ENCODE measurements at regions not wholly inside any gene's neighbourhood (a gene's known extent, or its start where the extent isn't known, plus 50 kb on each side); places are given as distances from the start of the nearest gene placed in this dataset.

DNA sequence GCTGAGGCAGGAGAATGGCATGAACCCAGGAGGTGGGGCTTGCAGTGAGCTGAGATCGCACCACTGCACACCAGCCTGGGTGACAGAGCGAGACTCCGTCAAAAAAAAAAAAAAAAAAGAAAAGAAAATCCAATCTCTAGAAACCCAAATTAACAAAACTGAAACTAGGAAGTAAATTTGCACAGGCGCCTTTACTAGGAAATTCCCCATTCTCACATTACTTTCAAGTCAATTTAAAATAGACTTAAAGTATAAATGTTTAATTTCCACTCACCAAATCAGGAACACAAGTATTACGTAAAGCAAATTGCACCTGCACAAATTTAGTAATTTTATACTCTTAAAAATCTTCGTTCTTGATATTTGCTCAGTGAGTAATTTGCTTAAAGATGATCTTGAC is 67.8 kb upstream of the BCAR3 start:
- in situ Hi-C loops (cut with HindIII; ENCODE audit: low sequenced_read_pairs): no loop called here

DNA sequence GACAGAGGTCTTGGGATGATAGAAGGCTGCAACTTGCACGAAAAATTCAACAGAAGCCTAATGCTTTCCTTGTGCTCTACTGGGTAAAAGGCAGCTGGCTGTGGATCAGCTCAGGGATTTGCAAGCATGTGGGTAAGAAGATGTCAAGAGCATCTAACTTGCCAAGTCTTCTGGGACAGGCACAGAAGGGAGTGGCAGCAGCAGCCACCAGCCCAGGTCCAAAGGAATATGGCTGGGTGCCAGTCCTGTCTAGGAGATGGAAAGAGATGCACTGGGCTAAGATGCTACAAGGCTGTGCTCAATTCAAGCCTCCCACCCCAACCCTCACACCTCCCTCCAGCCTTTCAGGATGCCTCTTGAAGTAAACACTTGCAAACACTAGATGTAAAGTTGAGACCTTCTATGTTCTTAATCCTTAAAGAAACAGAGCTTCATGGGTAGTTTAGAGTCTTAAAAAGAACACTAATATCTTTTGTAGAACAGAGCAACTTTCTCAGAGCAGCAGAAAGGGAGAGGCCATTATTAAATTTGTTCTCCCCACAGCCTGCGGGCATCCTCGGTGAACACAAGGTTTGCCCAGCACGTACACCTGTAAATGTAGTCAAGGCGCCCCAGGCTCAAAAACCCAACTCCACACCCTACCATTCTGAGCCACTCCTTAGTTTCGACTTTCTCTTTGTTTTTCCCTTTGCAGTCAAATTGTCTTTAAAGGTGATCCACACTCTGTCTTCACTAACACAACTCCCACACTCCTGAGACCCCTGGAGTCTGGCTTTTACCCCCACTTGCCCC is 64.6 kb upstream of the BCAR3 start:
- in situ Hi-C loops (cut with HindIII; ENCODE audit: low sequenced_read_pairs): no loop called here

DNA sequence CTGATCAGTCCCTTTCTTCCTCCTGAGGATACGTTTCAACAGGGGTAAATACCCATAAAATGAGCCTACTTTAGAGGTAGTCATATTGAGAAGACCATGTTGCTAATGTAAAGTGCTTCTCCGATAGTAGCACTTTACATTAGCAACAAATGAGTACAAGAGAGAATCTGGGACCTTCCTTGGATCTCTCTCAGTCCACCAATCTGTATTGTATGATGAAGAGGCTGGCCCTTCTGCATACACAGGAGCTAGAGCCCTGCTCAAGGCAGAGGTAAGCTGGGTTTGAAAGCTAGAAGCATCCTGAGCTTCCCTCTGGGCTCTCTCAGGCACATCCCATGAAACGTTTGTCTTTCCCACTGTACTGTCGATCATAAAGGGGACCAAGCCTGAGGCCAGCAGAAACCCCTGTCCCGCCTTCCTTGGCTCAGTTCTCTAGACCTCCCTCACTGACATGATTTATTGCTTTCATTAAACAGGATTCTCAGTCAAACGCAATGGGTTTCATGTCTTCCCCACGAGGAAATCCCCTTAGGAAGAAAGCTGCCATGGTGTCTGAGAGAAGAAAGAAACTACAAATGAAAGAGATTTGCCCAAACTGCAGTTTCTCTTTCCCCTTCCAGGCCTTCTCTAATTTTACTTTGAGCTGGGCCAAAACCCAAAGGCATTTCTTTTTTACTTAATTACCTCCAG is 62.8 kb upstream of the BCAR3 start:
- in situ Hi-C loops (cut with HindIII; ENCODE audit: low sequenced_read_pairs): no loop called here

DNA sequence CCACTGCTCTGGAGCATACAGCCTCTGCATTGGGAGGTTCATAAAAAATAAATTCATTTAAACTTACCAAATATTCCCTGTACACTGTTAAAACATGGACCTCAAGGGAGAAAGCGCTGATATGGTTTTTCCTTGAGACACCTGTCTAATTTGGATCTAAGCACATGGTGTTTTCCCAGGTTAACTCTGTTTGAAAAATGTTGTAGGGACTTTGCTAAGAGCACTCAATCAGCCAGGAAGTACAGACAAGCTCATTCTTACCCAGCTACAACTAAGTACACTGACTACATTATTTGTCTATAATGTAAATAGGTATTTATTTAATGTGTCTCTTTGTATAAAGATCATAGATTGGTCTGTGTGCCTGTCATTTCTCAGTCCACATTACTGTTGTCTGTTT is 61.8 kb upstream of the BCAR3 start:
- in situ Hi-C loops (cut with HindIII; ENCODE audit: low sequenced_read_pairs): no loop called here

DNA sequence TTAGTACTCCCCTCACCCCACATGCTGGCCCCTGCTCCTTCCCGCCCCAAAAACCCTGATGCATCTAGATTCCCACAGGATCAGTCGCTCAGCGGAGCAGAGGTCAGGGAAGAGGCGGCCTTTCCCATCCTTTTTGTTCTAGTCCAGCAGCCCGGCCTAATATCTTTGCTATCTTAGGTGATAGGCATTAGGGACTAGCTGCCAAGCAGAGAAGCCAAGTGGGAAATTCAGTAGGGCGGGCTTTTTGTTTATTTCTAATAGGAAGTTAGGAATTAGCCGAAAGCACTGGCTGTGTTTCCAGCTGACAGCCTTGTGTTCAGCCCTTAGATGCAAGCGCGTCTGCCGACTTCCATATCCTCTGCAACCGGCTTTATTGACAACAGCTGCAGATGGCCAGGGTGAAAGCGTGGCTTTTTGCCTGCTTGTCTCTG is 59.0 kb upstream of the BCAR3 start:
- in situ Hi-C loops (cut with HindIII; ENCODE audit: low sequenced_read_pairs): no loop called here

DNA sequence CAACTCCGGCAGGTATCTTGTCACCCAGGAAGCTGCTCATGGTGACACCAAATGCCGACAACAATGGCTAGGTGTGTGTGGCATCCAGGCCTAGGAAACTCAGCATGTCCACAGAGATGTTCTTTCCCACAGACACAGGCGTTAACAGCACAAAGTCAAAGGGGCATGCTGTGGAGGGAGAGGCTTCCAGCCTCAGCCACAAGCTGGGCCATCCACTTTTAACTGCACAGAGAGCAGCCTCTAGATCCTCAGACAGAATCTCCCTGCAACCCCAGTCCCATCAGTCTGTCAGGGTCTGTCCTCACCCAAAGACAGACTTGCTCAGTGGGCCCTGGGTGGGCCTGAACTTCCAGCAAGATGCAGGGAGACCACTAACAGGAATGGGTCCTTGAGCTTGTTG is 58.5 kb upstream of the BCAR3 start:
- in situ Hi-C loops (cut with HindIII; ENCODE audit: low sequenced_read_pairs): no loop called here

DNA sequence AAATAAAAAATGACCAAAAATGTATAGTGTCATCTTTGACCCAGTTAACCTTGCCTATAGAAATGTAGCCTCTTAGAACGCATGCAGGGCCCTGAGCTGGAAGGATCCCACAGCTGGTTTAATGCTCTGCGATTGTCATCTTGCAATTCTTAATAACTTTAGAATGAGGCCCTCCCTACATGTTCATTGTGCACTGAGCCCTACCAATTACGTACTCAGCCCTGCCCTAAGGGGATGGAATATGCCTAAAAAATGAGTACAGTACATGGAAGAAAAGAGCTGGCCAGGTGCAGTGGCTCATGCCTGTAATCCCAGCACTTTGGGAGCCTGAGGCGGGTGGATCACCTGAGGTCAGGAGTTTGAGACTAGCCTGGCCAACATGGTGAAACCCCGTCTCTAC is 57.8 kb upstream of the BCAR3 start:
- in situ Hi-C loops (cut with HindIII; ENCODE audit: low sequenced_read_pairs): no loop called here

DNA sequence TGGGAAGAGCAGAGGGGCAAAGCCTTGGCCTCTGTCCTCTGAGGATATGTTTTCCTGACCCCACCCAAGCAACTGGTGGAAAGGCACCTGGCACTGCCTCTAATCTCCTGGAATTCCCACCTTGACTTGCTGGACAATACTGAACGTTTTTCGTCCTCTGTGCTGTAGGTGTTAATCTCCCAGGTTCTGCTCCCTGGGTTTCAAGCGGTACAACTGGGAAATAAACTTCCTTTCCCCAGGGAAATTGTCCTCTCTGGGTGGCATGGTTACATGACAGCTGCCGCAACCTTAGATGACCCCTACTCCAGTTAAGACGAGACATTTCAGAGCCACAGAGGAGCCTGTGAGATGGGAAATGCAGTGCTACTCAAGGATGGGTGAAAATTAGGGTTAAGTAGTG is 57.3 kb upstream of the BCAR3 start:
- in situ Hi-C loops (cut with HindIII; ENCODE audit: low sequenced_read_pairs): no loop called here

DNA sequence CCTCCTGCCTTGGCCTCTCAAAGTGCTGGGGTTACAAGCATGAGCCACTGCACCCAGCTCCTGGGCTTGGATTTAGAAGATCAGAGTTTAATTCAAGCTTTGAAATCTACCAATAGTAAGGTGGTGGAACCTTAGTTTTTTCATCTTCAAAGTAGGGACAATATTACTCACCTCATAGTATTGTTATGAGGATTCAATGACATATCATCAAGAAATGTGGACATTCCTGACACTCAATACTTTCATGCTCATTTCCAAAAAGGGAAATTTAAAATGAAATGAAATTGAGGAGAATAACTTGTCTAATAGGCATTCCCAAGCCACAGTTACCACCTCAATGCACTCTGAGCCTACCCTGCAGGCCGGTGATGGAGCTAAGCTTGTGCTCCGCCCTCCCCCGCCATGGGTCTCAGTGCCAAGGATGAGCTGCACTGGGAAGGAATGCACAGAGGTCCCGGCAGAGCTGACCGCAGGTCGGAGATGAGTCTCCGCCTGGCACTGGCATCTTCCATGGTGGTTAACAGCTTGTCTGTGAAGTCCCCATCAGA is 56.5 kb upstream of the BCAR3 start:
- in situ Hi-C loops (cut with HindIII; ENCODE audit: low sequenced_read_pairs): no loop called here

DNA sequence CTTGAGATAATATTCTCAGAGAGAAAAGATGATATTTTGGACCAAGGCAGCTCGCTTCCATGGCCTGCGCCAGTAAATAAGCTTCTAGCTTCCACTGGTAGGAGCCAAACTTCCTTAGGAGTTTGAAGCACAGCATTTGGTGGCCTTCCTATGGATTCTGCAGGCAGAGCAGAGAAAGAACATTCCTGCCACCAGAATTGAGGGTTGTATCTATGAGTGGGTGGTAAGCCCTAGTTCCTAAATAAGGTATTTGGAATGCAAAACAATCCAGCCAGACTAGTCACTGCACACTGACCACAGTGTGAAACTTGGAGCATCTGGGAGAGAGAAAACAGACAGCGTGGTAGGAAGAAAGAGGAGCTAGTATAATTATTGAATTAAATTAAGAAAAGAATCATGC is 54.1 kb upstream of the BCAR3 start:
- in situ Hi-C loops (cut with HindIII; ENCODE audit: low sequenced_read_pairs): no loop called here

DNA sequence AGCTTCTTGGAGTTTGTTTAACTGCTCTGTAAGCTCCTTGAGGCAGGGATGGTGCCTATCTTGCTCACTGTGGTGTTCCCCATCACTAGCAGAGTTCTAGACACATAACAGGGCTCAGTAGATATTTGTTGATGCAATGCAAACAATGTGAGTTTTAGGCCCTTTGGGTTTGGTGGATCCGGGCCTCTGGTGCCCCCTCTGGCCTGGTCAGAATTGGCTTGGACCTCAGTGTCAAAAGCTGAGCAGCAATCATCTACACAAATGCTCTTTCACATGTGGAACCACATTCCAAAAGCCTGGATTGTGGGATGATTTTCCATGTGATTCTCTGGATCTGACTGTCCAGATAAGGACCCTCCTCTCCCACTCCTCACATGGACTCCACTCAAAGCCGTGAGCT is 53.4 kb upstream of the BCAR3 start:
- in situ Hi-C loops (cut with HindIII; ENCODE audit: low sequenced_read_pairs): no loop called here

DNA sequence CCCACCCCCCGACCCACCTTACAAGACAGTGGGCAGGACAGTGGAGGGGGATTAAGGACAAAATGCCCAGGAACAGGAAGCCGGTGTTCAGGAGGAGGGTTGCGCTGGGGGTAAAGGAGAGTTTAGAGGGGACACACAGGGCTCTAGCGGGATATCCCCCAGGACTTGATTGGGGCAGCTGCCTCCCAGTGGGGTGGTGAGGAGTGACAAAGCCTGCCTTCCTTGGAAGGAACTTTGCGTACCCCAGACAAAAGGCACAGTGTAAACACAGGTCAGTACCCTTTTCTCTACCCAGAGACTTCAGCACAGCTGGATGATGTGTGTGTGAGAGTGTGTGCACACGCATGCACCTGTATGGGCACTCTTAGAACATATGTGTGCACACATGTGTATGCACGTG is 51.7 kb upstream of the BCAR3 start:
- in situ Hi-C loops (cut with HindIII; ENCODE audit: low sequenced_read_pairs): no loop called here

DNA sequence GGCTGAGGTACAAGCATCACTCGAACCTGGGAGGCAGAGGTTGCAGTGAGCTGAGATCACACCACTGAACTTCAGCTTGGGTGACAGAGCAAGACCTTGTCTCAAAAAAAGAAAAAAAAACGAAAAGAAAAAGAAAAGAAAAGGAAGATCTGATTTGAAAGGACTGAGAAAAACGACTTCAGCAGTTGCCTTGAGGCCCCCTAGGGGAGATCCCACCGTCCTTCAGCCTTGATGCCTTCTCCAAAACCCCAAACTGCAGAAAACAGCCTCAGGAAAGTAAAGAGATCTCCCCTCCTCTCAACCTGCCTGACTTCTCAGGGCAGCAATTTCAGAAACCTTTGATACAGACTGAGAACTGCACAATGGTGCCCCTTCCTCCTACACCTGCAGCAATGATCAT is 50.9 kb upstream of the BCAR3 start:
- in situ Hi-C loops (cut with HindIII; ENCODE audit: low sequenced_read_pairs): no loop called here
